ENCODE measurements at regions not wholly inside any gene's neighbourhood (a gene's known extent, or its start where the extent isn't known, plus 50 kb on each side); places are given as distances from the start of the nearest gene placed in this dataset.

- TF ChIP-seq CTCF (IDR thresholded peaks at IDR 0.05; ENCODE audit: insufficient read depth, low read depth, low read length) (no peak), EZH2 (IDR thresholded peaks at IDR 0.05; ENCODE audit: insufficient read depth, low read length) (no peak)
Observed at GRCh38 chr7:67313213-67313612, 316.6 kb downstream of the TYW1 start.

All from astrocyte (in vitro differentiated cells and primary cell).